IMR-90 (cell line): ENCODE measurements at regions not wholly inside any gene's neighbourhood (a gene's known extent, or its start where the extent isn't known, plus 50 kb on each side); places are given as distances from the start of the nearest gene placed in this dataset.

Experiments used
- ATAC-seq: fragments of 200-7000 bp; cut with Tn5 transposase; 2 replicates; pipeline ENCODE4 v1.9.1; 2020; ENCODE audit warnings: low read depth, mild to moderate bottlenecking, moderate library complexity
- BruUV-seq: library from RNA; stranded (reverse); fragments of 400-500 nt; replicated peaks from 2 replicates; lab custom pipeline; 2021; lab: Mats Ljungman, UMichigan
- CTCF ChIA-PET: fragments of 300-600 bp; formaldehyde crosslinking; extraction: SDS; loops from one replicate; lab custom pipeline; 2021; ENCODE audit warnings: antibody characterized with exemption; lab: Yijun Ruan, JAX
- POLR2A ChIA-PET: fragments of 300-600 bp; sonication (Branson Sonifier 250); formaldehyde crosslinking; loops from one replicate; lab custom pipeline; 2022; ENCODE audit warnings: antibody characterized with exemption; ENCODE audit not compliant: unreplicated experiment; lab: Charles Lee
- DNase-seq: peaks from one replicate; pipeline ENCODE4 v3.0.0; 2013
- H2AFZ ChIP-seq: replicated peaks from 2 replicates; pipeline ENCODE3; 2013; ENCODE audit warnings: low read length, mild to moderate bottlenecking; ENCODE audit not compliant: poor library complexity
- H2AK5ac ChIP-seq: 2 replicates; pipeline ENCODE4 v1.6.1; 2013; ENCODE audit warnings: low read depth, low read length, inconsistent platforms
- H2AK9ac ChIP-seq: replicated peaks from 2 replicates; pipeline ENCODE3; 2013; ENCODE audit warnings: mild to moderate bottlenecking, low read depth, low read length, moderate library complexity; ENCODE audit not compliant: poor library complexity
- H2BK120ac ChIP-seq: 2 replicates; pipeline ENCODE4 v1.6.1; 2013; ENCODE audit warnings: low read depth, low read length, inconsistent platforms
- H2BK15ac ChIP-seq: 3 replicates; pipeline ENCODE4 v1.6.1; 2013; ENCODE audit warnings: low read depth, low read length, inconsistent platforms
- H2BK20ac ChIP-seq: 2 replicates; pipeline ENCODE4 v1.6.1; 2013; ENCODE audit warnings: low read depth, mild to moderate bottlenecking, inconsistent platforms, low read length, moderate library complexity
- H2BK5ac ChIP-seq: 2 replicates; pipeline ENCODE4 v1.6.1; 2013; ENCODE audit warnings: mild to moderate bottlenecking, low read depth, low read length, inconsistent platforms; ENCODE audit not compliant: poor library complexity, severe bottlenecking
- H3K14ac ChIP-seq: replicated peaks from 2 replicates; pipeline ENCODE4 v1.6.1; 2013; ENCODE audit warnings: low read depth, low read length, inconsistent platforms
- H3K18ac ChIP-seq: 2 replicates; pipeline ENCODE4 v1.6.1; 2013; ENCODE audit warnings: low read depth, low read length, control low read depth
- H3K23ac ChIP-seq: 2 replicates; pipeline ENCODE4 v1.6.1; 2013; ENCODE audit warnings: low read depth, low read length, inconsistent platforms
- H3K27ac ChIP-seq: 2 replicates; pipeline ENCODE4 v1.5.1; 2013; ENCODE audit warnings: mild to moderate bottlenecking, control low read depth, low read length; ENCODE audit not compliant: insufficient read depth
- H3K27me3 ChIP-seq: 2 replicates; pipeline ENCODE4 v1.6.1; 2013; ENCODE audit warnings: low read length; ENCODE audit not compliant: control insufficient read depth, insufficient read depth
- H3K36me3 ChIP-seq: 2 replicates; pipeline ENCODE4 v1.6.1; 2013; ENCODE audit warnings: low read length, mixed read lengths; ENCODE audit not compliant: control insufficient read depth, insufficient read depth
- H3K4ac ChIP-seq: 2 replicates; pipeline ENCODE4 v1.6.1; 2013; ENCODE audit warnings: low read depth, low read length, inconsistent platforms
- H3K4me1 ChIP-seq: 2 replicates; pipeline ENCODE4 v1.6.1; 2013; ENCODE audit warnings: low read length, mixed read lengths; ENCODE audit not compliant: control insufficient read depth, insufficient read depth
- H3K4me2 ChIP-seq: 2 replicates; pipeline ENCODE4 v1.6.1; 2013; ENCODE audit warnings: low read depth, mild to moderate bottlenecking, control low read depth, low read length, moderate library complexity
- H3K4me3 ChIP-seq: 2 replicates; pipeline ENCODE4 v1.5.1; 2013; ENCODE audit warnings: low read depth, mild to moderate bottlenecking, control low read depth, low read length, moderate library complexity; ENCODE audit not compliant: insufficient read depth
- H3K56ac ChIP-seq: 2 replicates; pipeline ENCODE4 v1.6.1; 2013; ENCODE audit warnings: low read length, inconsistent platforms; ENCODE audit not compliant: insufficient read depth; ENCODE audit errors: extremely low read depth
- H3K79me1 ChIP-seq, 2 experiments: 2 replicates each; pipeline ENCODE4 v1.6.1; 2013; ENCODE audit warnings: low read length in 2 of 2, inconsistent platforms in 1 of 2, low read depth in 1 of 2
- H3K9ac ChIP-seq: 2 replicates; pipeline ENCODE4 v1.6.1; 2013; ENCODE audit warnings: low read depth, low read length, control low read depth
- H3K9me1 ChIP-seq: 2 replicates; pipeline ENCODE4 v1.6.1; 2013; ENCODE audit warnings: low read length, inconsistent platforms; ENCODE audit not compliant: insufficient read depth
- H3K9me3 ChIP-seq: 2 replicates; pipeline ENCODE4 v1.6.1; 2013; ENCODE audit warnings: low read length; ENCODE audit not compliant: control insufficient read depth, insufficient read depth
- H4K20me1 ChIP-seq: 2 replicates; pipeline ENCODE4 v1.6.1; 2013; ENCODE audit warnings: low read length, inconsistent platforms; ENCODE audit not compliant: insufficient read depth
- H4K5ac ChIP-seq: 2 replicates; pipeline ENCODE4 v1.6.1; 2013; ENCODE audit warnings: mild to moderate bottlenecking, low read depth, low read length, control low read depth
- H4K8ac ChIP-seq, 2 experiments: 2 replicates each; pipeline ENCODE4 v1.6.1; 2013; ENCODE audit warnings: low read depth in 2 of 2, low read length in 2 of 2, control low read depth in 1 of 2, inconsistent platforms in 1 of 2
- H4K91ac ChIP-seq: 2 replicates; pipeline ENCODE4 v1.6.1; 2013; ENCODE audit warnings: low read depth, low read length, inconsistent platforms; ENCODE audit not compliant: insufficient read depth
- FOS ChIP-seq: fragments of 150-350 bp; IDR thresholded peaks from 2 replicates; pipeline ENCODE4 v1.6.1; 2016; ENCODE audit warnings: low read depth, low read length
- dilution Hi-C: fragments of 300-500 bp; cut with HindIII; formaldehyde crosslinking; loops from one replicate; pipeline ENCODE4 v1.14.3; 2018; ENCODE audit warnings: low sequenced_read_pairs; ENCODE audit not compliant: unreplicated experiment
- in situ Hi-C: fragments of 300-500 bp; cut with MboI; formaldehyde crosslinking; loops from 3 replicates; pipeline ENCODE4 v1.14.3; 2019; ENCODE audit warnings: low sequenced_read_pairs, inconsistent platforms, mixed read lengths
- intact Hi-C: fragments of 100-400 bp; cut with micrococcal nuclease; formaldehyde crosslinking; loops from 2 replicates; pipeline ENCODE4 v1.10.0; 2022

GRCh38 chr4:22091352-22091717 is 142.8 kb upstream of the KCNIP4 start:
- ChIA-PET POLR2A (no interaction called here), CTCF (no interaction called here)
- ATAC-seq (no peak), DNase-seq (no peak)
- Histone ChIP-seq H3K56ac (no peak overlapping the region), H3K27me3 (no peaks in the 10 kb centered on the region), H4K8ac (no peak overlapping the region), H2BK120ac (no peak overlapping the region), H4K91ac (no peak overlapping the region), H4K5ac (no peak overlapping the region), H3K36me3 (no peaks in the 10 kb centered on the region), H3K4me3 (no peak overlapping the region), H3K9me3 (peaks cover 2% of the 10 kb centered on the region; the same call in 1 of the 2 replicates), H3K4me2 (no peak overlapping the region), H2BK15ac (no peak overlapping the region), H3K4me1 (no peaks in the 10 kb centered on the region), H3K9me1 (no peaks in the 10 kb centered on the region), H4K20me1 (no peaks in the 10 kb centered on the region), H3K18ac (no peak overlapping the region), H3K23ac (no peak overlapping the region), H2BK5ac (no peak overlapping the region), H3K4ac (no peak overlapping the region), H3K79me1 (no peaks in the 10 kb centered on the region), H3K27ac (no peak overlapping the region), H2AK5ac (no peak overlapping the region), H3K14ac (no peak overlapping the region), H2BK20ac (no peak overlapping the region), H2AK9ac (no peak overlapping the region), H3K9ac (no peak overlapping the region), H2AFZ (no peak overlapping the region)
- in situ Hi-C loops, result no loop called here
- no peak for TF ChIP-seq FOS
- BruUV-seq, result no TSS peak
- dilution Hi-C loops, result no loop called here
- intact Hi-C loops, result no loop called here
